H1 (cell line): ENCODE measurements at regions not wholly inside any gene's neighbourhood (a gene's known extent, or its start where the extent isn't known, plus 50 kb on each side); places are given as distances from the start of the nearest gene placed in this dataset.

Source experiments
- SIN3A ChIP-seq, 2 experiments: IDR thresholded peaks in 1 of 2; conservative IDR thresholded peaks in 1 of 2; 2 replicates each; pipeline ENCODE4 v1.6.1; 2011 to 2012; ENCODE audit warnings: low read length in 2 of 2, improper control_type of control experiment in 1 of 2, low read depth in 1 of 2, mild to moderate bottlenecking in 1 of 2

DNA sequence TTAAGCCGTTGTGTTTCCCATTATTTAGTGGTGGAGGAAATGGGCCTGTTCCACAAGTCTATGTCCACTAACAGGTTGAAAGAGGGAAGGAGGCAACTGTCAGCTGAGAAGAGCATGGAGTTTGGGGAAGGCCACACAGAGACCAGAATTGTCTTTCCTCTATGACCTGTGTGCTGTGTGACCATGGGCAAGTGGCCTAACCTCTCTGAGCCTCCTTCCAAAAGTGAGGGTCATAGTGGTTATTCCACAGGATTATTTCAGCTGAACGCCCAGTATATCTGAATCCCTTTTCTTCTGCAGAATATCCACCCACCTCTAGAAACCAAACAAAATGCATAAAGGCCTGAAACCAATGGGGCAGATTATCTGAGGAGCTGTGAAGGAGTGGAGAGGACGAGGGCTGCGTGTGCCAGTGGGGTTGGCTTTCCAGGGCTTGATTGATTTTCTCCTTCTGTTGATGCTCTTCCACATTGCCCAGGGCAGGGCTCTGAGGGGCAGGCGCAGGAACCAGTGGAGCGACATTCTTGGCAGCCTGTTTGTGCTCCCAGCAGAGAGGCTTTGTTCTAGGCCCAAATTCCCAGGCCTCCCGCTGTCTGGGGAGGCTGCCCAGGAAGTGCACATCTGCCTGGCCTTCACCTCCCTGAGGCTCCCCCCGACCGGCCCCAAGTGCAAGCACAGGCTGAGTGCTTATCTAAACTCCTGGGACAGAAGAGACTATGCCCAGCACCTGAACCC lies 452.7 kb downstream of the BCL11B start (continued):
- TF ChIP-seq SIN3A (conservative IDR thresholded peaks at IDR 0.05 in 1 of 2, IDR thresholded peaks at IDR 0.05 in 1 of 2; ENCODE audit: low read depth in 1 of 2, low read length in 2 of 2): no peak
